ENCODE measurements at regions not wholly inside any gene's neighbourhood (a gene's known extent, or its start where the extent isn't known, plus 50 kb on each side); places are given as distances from the start of the nearest gene placed in this dataset.
A peak's percentile ranks its signal among the peaks of the same experiment; 100 is the strongest.

DNA sequence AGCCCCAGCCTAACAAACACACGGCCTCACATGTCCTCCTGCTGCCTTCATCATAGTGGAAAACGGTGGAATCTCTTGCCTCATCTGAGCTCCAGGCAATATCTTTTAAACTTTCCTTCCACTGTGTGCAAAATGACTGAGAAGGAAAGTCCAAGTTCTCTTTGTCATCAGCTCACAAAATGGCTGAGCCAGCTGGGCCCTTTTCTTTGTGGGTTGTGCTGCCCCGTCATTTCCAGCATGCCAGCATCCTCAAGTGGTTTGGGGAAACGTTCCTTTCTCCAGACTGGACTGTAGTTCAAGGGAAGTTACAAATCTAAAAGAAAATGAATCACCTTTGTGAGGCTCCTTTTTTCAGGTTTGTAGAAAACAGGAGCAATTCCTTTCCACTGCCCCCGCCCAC, 171.1 kb upstream of the FSTL4 start:
- ChIA-PET POLR2A (no interaction called here), CTCF (interaction anchor here (2.2 kb wide), 1 partner anchor 11 kb away, joined by 6 read pairs; no protein-coding TSS in a partner anchor)
- TF ChIP-seq, protein P1, sequence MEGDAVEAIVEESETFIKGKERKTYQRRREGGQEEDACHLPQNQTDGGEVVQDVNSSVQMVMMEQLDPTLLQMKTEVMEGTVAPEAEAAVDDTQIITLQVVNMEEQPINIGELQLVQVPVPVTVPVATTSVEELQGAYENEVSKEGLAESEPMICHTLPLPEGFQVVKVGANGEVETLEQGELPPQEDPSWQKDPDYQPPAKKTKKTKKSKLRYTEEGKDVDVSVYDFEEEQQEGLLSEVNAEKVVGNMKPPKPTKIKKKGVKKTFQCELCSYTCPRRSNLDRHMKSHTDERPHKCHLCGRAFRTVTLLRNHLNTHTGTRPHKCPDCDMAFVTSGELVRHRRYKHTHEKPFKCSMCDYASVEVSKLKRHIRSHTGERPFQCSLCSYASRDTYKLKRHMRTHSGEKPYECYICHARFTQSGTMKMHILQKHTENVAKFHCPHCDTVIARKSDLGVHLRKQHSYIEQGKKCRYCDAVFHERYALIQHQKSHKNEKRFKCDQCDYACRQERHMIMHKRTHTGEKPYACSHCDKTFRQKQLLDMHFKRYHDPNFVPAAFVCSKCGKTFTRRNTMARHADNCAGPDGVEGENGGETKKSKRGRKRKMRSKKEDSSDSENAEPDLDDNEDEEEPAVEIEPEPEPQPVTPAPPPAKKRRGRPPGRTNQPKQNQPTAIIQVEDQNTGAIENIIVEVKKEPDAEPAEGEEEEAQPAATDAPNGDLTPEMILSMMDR (IDR thresholded peaks at IDR 0.05; ENCODE audit: control extremely low read depth, extremely low read depth, low read depth, missing control alignments) = no peak
- no peak for DNase-seq (ENCODE audit: extremely low spot score)

DNA sequence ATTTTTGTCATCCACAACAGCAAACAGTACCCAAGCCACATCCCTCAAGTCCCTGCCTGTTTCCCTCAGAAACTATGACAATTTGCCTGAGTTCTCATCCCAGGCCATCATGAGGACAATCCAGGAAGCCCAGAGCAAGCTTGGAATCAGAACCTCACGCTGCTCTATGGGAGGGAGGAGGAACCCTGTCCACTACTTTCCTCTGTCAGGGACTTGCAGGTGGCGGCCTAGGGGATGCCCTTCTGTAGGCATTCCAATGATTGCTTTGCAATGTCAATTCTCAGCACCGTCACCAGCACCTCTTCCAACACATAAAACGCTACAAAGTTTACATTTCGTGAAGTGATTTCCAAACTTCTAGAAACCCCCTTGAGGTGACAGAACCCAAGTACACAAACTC, 170.4 kb upstream of the FSTL4 start:
- no peak for DNase-seq (ENCODE audit: extremely low spot score)
- POLR2A ChIA-PET = no interaction called here
- CTCF ChIA-PET = interaction anchor here (1.7 kb wide), 1 partner anchor 88 kb away, joined by 5 read pairs; no protein-coding TSS in a partner anchor
- TF ChIP-seq, protein P1 (IDR thresholded peaks at IDR 0.05; ENCODE audit: control extremely low read depth, extremely low read depth, low read depth, missing control alignments) = no peak

DNA sequence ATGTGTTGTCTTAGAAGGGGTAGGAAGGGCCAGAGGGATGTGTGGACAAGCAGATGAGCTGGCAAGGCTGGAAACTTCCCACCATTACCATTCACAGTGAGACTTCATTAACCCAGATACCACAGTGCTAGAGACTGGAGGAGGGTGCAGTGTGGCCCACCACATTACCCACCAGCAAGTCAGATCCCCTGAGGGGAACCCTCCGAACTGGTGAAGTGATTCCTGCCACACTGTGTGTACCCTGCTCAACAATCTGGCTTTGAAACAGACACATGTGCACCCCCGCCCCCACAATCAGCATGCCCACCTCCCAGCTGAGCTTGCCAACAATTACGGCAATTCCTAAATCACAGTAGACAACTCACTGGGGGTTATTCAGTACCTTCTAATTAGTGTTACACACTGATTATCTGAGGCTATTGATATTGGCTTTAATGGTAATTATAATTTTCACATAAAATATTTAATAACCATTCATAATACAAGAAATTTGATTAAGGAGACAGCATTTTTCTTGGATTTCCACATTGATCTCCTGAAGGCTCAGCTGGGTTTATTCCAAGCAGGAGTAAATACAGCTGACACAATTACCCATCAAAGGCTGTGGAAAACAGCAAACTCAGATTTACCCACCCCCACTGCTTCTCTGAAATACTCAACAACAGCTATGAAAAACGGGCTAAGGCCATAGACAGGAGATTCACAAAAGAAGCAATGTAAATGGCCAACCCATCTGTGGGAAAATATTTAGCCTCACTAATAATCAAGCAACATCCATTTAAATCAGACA, 169.3 kb upstream of the FSTL4 start:
- no peak for DNase-seq (ENCODE audit: extremely low spot score)
- TF ChIP-seq, protein P1 (IDR thresholded peaks at IDR 0.05; ENCODE audit: control extremely low read depth, extremely low read depth, low read depth, missing control alignments) = no peak
- ChIA-PET POLR2A (no interaction called here), CTCF (interaction anchor here (1.3 to 1.7 kb wide), 2 partner anchors 27 to 89 kb away, joined by 3 to 5 read pairs; no protein-coding TSS in a partner anchor)

DNA sequence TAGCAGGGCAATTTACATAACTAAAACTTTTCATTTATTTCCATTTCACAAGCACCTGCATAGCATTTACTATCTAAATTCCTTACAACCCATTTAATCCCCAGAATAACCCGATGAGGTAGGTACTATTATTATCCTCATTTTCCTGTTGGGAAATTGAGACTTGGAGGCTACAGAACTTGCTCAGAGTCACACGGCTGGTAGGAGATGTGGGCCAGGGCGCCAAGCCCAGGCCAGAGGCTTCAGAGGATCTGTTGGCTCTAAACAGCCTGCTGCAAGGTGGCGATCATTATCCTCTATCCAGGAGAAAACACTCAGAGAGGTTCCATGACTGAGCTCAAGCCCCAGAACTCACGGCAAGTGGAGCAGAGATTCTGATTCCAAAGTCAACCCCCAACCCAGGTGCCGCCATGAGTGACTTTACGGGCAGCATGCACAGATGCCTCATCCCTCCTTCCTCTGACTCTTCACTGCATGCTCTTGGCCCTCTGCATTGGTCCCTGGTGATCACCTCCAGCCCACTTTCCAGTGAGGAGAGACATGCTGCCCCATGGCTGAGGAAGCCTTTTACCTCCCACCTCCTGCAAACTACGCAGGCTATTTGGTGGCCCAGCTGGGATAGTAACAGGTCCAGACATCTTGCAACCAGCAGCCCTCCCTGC, 168.4 kb upstream of the FSTL4 start:
- TF ChIP-seq, protein P1 (IDR thresholded peaks at IDR 0.05; ENCODE audit: control extremely low read depth, extremely low read depth, low read depth, missing control alignments) = no peak

DNA sequence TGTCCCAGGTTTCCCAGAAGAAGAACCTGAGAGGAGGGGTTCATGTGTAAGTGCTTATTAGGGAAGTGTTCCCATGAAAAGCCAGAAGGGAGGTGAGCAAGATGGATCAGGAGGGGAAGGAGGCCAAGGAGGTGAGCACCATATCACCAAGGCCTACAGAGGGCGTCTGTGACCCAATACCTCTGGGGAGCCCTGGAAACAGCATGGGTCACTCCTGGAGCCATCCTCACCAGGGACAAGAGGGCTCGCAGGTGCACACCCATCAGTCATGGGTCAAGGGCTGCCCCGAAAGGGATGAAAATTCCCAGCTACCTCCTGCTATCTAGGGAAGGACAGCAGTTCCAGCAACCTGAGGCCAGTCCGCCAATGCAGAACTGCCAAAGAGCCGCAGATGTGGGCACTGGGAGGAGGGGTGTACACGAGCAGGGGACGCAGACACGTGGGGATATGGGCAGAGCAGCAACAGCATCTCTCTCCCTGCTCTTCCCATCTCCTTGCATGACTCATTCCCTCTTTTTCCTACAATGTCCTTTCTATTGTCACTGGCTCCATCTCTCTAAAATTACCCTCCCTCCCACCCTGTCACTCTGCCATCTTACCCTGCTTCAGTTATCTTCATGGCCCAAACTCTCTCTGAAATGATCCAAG, 167.6 kb upstream of the FSTL4 start:
- ChIA-PET CTCF (interaction anchor here (1.0 kb wide), 1 partner anchor 90 kb away, joined by 4 read pairs; no protein-coding TSS in a partner anchor), POLR2A (no interaction called here)
- DNase-seq (ENCODE audit: extremely low spot score) = peak; percentile 41
- TF ChIP-seq, protein P1 (IDR thresholded peaks at IDR 0.05; ENCODE audit: control extremely low read depth, extremely low read depth, low read depth, missing control alignments) = peak; percentile 10

More for the DNA sequence above, 168.4 kb upstream of the FSTL4 start:
- POLR2A ChIA-PET = no interaction called here
- DNase-seq (ENCODE audit: extremely low spot score) = no peak
- CTCF ChIA-PET = interaction anchor here (1.3 kb wide), 1 partner anchor 26 kb away, joined by 3 read pairs; no protein-coding TSS in a partner anchor

DNA sequence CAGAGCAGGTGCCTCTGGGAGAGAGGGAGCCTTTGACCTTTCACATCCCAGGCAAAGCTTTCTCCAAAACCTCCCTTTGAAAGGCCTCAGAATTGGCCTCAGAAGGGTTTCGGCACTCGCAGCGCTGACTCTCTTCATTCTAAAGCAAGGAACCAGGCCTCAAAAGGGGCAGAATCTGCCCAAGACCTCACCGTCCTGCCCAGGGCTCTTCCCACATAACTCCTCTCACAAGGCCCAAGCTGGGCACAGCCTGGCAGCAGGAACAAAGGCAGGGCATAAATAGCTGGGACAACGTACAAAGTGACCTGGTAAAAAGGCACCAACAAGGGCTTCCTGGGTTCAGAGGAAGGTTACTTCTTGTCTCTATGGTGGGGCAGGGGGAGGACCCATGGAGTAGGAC, 166.3 kb upstream of the FSTL4 start:
- TF ChIP-seq, protein P1 (IDR thresholded peaks at IDR 0.05; ENCODE audit: control extremely low read depth, extremely low read depth, low read depth, missing control alignments) = no peak
- no peak for DNase-seq (ENCODE audit: extremely low spot score)
- ChIA-PET CTCF (interaction anchor here (1.5 kb wide), 1 partner anchor 10 kb away, joined by 3 read pairs; no protein-coding TSS in a partner anchor), POLR2A (no interaction called here)
